ENCODE measurements at regions not wholly inside any gene's neighbourhood (a gene's known extent, or its start where the extent isn't known, plus 50 kb on each side); places are given as distances from the start of the nearest gene placed in this dataset.

- H3K27me3 Mint-ChIP-seq (ENCODE audit: unreplicated experiment), result peaks cover 13% of the 10 kb centered on the region
- peak; percentile 19 for DNase-seq
- CTCF ChIA-PET, result no interaction called here
- no peaks in the 10 kb centered on the region for H3K36me3 Mint-ChIP-seq (ENCODE audit: insufficient read depth, unreplicated experiment)
- no TSS peak for BruUV-seq (replicated peaks)
- H3K27ac Mint-ChIP-seq (ENCODE audit: unreplicated experiment), result no peak overlapping the region
- H3K4me1 Mint-ChIP-seq (ENCODE audit: low read depth, unreplicated experiment), result no peaks in the 10 kb centered on the region
- H3K9me3 Mint-ChIP-seq (ENCODE audit: low read depth, unreplicated experiment), result no peaks in the 10 kb centered on the region
- intact Hi-C loops (cut with micrococcal nuclease; ENCODE audit: unreplicated experiment), result no loop called here
- no peak overlapping the region for H3K4me3 Mint-ChIP-seq (ENCODE audit: low read depth, unreplicated experiment)
- TF ChIP-seq, protein P1, sequence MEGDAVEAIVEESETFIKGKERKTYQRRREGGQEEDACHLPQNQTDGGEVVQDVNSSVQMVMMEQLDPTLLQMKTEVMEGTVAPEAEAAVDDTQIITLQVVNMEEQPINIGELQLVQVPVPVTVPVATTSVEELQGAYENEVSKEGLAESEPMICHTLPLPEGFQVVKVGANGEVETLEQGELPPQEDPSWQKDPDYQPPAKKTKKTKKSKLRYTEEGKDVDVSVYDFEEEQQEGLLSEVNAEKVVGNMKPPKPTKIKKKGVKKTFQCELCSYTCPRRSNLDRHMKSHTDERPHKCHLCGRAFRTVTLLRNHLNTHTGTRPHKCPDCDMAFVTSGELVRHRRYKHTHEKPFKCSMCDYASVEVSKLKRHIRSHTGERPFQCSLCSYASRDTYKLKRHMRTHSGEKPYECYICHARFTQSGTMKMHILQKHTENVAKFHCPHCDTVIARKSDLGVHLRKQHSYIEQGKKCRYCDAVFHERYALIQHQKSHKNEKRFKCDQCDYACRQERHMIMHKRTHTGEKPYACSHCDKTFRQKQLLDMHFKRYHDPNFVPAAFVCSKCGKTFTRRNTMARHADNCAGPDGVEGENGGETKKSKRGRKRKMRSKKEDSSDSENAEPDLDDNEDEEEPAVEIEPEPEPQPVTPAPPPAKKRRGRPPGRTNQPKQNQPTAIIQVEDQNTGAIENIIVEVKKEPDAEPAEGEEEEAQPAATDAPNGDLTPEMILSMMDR (IDR thresholded peaks at IDR 0.05; ENCODE audit: unreplicated experiment), result no peak
Measured at GRCh38 chr6:142518126-142518525, 216.3 kb downstream of the ADGRG6 start.

- DNase-seq, result no peak
- CTCF ChIA-PET, result no interaction called here
- intact Hi-C loops (cut with micrococcal nuclease; ENCODE audit: unreplicated experiment), result no loop called here
- Mint-ChIP-seq H3K4me1 (ENCODE audit: low read depth, unreplicated experiment) (no peaks in the 10 kb centered on the region), H3K9me3 (ENCODE audit: low read depth, unreplicated experiment) (no peaks in the 10 kb centered on the region), H3K4me3 (ENCODE audit: low read depth, unreplicated experiment) (no peak overlapping the region), H3K27me3 (ENCODE audit: unreplicated experiment) (peaks cover 13% of the 10 kb centered on the region), H3K27ac (ENCODE audit: unreplicated experiment) (no peak overlapping the region), H3K36me3 (ENCODE audit: insufficient read depth, unreplicated experiment) (no peaks in the 10 kb centered on the region)
- TF ChIP-seq, protein P1 (IDR thresholded peaks at IDR 0.05; ENCODE audit: unreplicated experiment), result no peak
- no TSS peak for BruUV-seq (replicated peaks)
Measured at GRCh38 chr6:142518761-142519160, 217.0 kb downstream of the ADGRG6 start.

GRCh38 chr6:142521791-142522190 lies 220.0 kb downstream of the ADGRG6 start:
- Mint-ChIP-seq H3K9me3 (ENCODE audit: low read depth, unreplicated experiment) (no peaks in the 10 kb centered on the region), H3K4me1 (ENCODE audit: low read depth, unreplicated experiment) (no peaks in the 10 kb centered on the region), H3K27ac (ENCODE audit: unreplicated experiment) (no peak overlapping the region), H3K36me3 (ENCODE audit: insufficient read depth, unreplicated experiment) (no peaks in the 10 kb centered on the region), H3K4me3 (ENCODE audit: low read depth, unreplicated experiment) (no peak overlapping the region), H3K27me3 (ENCODE audit: unreplicated experiment) (no peaks in the 10 kb centered on the region)
- TF ChIP-seq, protein P1 (IDR thresholded peaks at IDR 0.05; ENCODE audit: unreplicated experiment), result no peak
- no TSS peak for BruUV-seq (replicated peaks)
- DNase-seq, result no peak
- intact Hi-C loops (cut with micrococcal nuclease; ENCODE audit: unreplicated experiment), result no loop called here
- CTCF ChIA-PET, result no interaction called here

DNA sequence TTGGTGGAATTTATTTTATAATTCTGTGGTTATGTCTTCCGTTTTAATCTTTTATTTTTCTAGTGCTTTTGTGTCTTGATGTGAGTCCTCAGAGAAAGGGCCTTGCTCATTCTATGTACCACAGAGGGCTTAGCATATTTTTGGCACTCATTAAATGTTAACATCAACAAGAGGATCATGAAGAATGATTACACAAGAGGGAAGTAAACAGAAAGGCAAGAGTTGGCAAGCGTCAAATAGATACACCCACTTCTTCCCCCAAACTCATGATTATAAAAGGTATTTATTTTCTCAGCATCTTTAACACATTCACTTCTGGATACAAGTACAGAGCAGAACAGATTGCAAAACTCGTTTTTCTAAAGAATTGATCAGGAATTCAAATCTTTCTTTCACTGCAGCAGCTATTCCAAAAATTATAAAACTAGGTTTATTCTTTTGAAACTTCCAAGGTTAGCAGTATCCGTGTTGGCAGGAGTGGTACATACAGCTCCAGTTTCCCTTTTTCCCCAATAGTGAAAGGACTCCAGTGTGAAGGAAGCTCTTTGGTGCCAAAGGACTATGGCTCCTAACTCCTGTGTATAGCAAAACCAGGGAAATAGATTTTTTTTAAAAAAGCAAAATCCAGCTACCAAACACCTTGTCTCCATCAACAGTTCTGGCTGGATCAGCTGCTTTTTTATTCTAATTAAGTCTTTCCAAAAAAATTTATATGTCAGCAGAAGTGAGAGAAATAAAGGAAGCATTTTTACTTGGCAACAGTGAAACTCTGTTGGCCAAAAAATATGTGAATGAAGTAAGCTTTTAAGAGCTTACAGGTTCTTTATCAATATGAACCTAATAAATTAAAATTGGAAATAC lies 221.9 kb downstream of the ADGRG6 start:
- CTCF ChIA-PET, result no interaction called here
- H3K4me3 Mint-ChIP-seq (ENCODE audit: low read depth, unreplicated experiment), result no peak overlapping the region
- TF ChIP-seq, protein P1 (IDR thresholded peaks at IDR 0.05; ENCODE audit: unreplicated experiment), result no peak
- no peaks in the 10 kb centered on the region for H3K4me1 Mint-ChIP-seq (ENCODE audit: low read depth, unreplicated experiment)
- no peaks in the 10 kb centered on the region for H3K36me3 Mint-ChIP-seq (ENCODE audit: insufficient read depth, unreplicated experiment)
- no peaks in the 10 kb centered on the region for H3K9me3 Mint-ChIP-seq (ENCODE audit: low read depth, unreplicated experiment)
- intact Hi-C loops (cut with micrococcal nuclease; ENCODE audit: unreplicated experiment), result no loop called here
- no peak overlapping the region for H3K27ac Mint-ChIP-seq (ENCODE audit: unreplicated experiment)
- BruUV-seq (replicated peaks), result no TSS peak
- H3K27me3 Mint-ChIP-seq (ENCODE audit: unreplicated experiment), result peaks cover 8% of the 10 kb centered on the region
- DNase-seq, result no peak

All from Calu3 (cell line).